ENCODE measurements at regions not wholly inside any gene's neighbourhood (a gene's known extent, or its start where the extent isn't known, plus 50 kb on each side); places are given as distances from the start of the nearest gene placed in this dataset.
"Not testable (repeated sequence)": the region's sequence is repeated elsewhere in the genome, so short reads cannot be mapped to it uniquely, and the experiment has no call there.

GRCh38 chr18:22700920-22701319, 232.2 kb upstream of the RBBP8 start:
- DNase-seq (ENCODE audit: low spot score), result no peak

- DNase-seq (ENCODE audit: low spot score), result no peak
These were observed 231.8 kb upstream of the RBBP8 start for GRCh38 chr18:22701326-22701725.

GRCh38 chr18:22701795-22702194, 231.3 kb upstream of the RBBP8 start:
- DNase-seq (ENCODE audit: low spot score), result no peak

- DNase-seq (ENCODE audit: low spot score), result no peak
These were observed 230.3 kb upstream of the RBBP8 start for GRCh38 chr18:22702806-22703205.

- peak; percentile 26 for DNase-seq (ENCODE audit: low spot score)
These were observed 229.1 kb upstream of the RBBP8 start for GRCh38 chr18:22703883-22704585.

- DNase-seq (ENCODE audit: low spot score), result no peak
These were observed 228.6 kb upstream of the RBBP8 start for GRCh38 chr18:22704586-22704918.

- DNase-seq (ENCODE audit: low spot score), result no peak
These were observed 227.8 kb upstream of the RBBP8 start for GRCh38 chr18:22705328-22705727.

GRCh38 chr18:22706025-22706424, 227.1 kb upstream of the RBBP8 start:
- DNase-seq (ENCODE audit: low spot score), result not testable (repeated sequence)

- peak; percentile 17 for DNase-seq (ENCODE audit: low spot score)
These were observed 223.7 kb upstream of the RBBP8 start for GRCh38 chr18:22709288-22710060.

- DNase-seq (ENCODE audit: low spot score), result no peak
These were observed 222.4 kb upstream of the RBBP8 start for GRCh38 chr18:22710673-22711191.

GRCh38 chr18:22711192-22711685, 221.9 kb upstream of the RBBP8 start:
- peak; percentile 24 for DNase-seq (ENCODE audit: low spot score)

- DNase-seq (ENCODE audit: low spot score), result no peak
These were observed 219.6 kb upstream of the RBBP8 start for GRCh38 chr18:22713511-22713910.

- DNase-seq (ENCODE audit: low spot score), result not testable (repeated sequence)
These were observed 215.6 kb upstream of the RBBP8 start for GRCh38 chr18:22717536-22717935.

- no peak for DNase-seq (ENCODE audit: low spot score)
These were observed 209.9 kb upstream of the RBBP8 start for GRCh38 chr18:22723221-22723620.

- DNase-seq (ENCODE audit: low spot score), result no peak
These were observed 209.4 kb upstream of the RBBP8 start for GRCh38 chr18:22723773-22724172.

GRCh38 chr18:22726469-22726868, 206.7 kb upstream of the RBBP8 start:
- no peak for DNase-seq (ENCODE audit: low spot score)

- DNase-seq (ENCODE audit: low spot score), result no peak
These were observed 205.1 kb upstream of the RBBP8 start for GRCh38 chr18:22728016-22728415.

GRCh38 chr18:22728481-22729105, 204.5 kb upstream of the RBBP8 start:
- no peak for DNase-seq (ENCODE audit: low spot score)

- DNase-seq (ENCODE audit: low spot score), result no peak
These were observed 201.7 kb upstream of the RBBP8 start for GRCh38 chr18:22731398-22731797.

- DNase-seq (ENCODE audit: low spot score), result no peak
These were observed 198.9 kb upstream of the RBBP8 start for GRCh38 chr18:22734105-22734661.

- DNase-seq (ENCODE audit: low spot score), result no peak
These were observed 198.1 kb upstream of the RBBP8 start for GRCh38 chr18:22734791-22735627.

- DNase-seq (ENCODE audit: low spot score), result no peak
These were observed 196.1 kb upstream of the RBBP8 start for GRCh38 chr18:22737054-22737453.

All from HuH-7 (cell line).